Colon (tissue), 2 donors: ENCODE measurements at regions not wholly inside any gene's neighbourhood (a gene's known extent, or its start where the extent isn't known, plus 50 kb on each side); places are given as distances from the start of the nearest gene placed in this dataset.

Experiments used
- FAIRE-seq: peaks from 2 replicates; lab custom pipeline; 2012; peaks lifted over from hg19 to GRCh38; lab: Jason Lieb, UNC
- donor health status: control.
- donor health status: control.

DNA sequence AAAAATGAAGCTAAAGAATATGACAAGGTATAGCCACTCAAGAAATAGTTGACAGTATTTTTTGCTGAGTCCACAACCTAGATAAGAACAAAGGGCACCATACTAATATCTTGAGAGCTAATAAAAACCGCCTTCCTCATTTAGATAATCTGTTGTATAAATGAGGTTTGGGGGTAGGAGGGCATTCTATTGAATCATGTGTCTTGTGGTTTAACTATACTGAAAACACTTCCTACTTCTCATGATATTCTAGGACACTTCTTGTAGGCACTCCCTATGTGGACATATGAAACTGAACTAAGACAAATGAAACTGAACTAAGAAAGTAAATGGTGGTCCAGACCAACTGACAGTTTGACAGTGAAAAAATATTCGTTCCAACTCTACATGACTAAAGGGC, 1268.5 kb upstream of the C9orf72 start:
- no peak for FAIRE-seq

DNA sequence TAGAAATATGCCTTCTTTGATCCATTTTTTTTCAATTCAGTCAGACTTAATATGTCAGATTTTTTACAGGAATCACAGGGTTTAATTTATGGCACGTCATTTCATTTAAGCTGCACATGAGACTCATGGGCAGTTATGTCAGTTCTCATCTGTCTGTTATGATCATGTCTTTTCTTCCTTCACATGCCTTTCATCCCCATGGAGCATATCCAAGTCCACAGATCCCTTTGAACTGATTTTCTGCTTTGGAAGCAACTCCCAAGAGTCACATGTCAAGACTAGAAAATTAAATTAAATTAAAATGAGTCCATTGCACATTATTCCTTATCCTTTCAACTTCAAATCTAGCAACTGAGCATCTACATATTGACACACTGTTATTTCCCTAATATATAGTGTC, 1274.0 kb upstream of the C9orf72 start:
- no peak for FAIRE-seq

DNA sequence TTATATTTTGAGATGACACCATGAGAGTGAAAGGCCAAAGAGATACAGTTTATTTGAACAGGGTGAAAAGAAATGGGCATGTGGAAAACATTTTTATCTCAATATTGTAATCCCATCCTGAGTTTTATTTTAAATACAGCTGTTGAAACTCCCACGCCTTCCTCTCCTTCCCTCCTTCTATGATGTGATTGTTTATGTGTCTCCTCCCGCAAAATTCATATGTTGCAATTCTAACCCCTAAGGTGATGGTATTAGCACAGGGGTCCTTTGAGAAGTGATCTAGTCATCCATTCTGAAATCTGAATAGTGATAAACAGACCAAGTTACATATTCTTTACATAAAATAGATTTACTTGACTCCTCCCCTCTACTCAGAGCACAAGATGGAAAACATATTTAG, 1275.4 kb upstream of the C9orf72 start:
- FAIRE-seq = no peak

DNA sequence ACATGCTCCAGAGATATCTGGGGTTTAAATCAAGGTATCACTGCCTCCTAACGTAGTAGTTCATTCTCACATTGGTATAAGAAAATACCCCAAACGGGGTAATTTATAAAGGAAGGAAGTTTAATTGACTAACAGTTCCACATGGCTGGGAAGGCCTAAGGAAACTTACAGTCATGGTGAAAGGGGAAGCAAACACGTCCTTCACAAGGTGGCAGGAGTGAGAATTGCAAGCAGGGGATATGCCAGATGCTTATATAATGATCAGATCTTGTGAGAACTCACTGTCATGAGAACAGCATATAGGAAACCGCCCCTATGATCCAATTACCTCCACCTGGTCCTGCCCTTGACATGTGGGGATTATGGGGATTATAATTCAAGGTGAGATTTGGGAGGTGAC, 1280.2 kb upstream of the C9orf72 start:
- no peak for FAIRE-seq

DNA sequence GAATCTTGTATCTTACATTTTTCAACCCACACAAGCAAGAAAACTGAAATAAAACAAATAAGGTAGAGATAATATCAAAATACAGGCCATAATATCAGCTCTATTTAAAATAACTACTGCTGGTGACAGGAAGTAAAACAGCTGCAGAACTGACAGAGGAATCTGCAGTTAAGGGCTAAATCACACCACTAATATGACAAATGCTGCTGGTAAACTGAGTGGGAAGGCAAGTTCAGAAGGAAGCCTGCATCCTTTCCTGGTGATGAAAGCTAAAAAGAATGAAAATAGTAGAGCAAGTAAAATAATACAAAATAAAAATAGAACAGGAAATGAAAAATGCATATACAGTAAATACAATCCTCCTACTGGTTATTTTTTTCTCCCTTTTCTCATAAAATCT, 1293.7 kb upstream of the C9orf72 start:
- FAIRE-seq = no peak

DNA sequence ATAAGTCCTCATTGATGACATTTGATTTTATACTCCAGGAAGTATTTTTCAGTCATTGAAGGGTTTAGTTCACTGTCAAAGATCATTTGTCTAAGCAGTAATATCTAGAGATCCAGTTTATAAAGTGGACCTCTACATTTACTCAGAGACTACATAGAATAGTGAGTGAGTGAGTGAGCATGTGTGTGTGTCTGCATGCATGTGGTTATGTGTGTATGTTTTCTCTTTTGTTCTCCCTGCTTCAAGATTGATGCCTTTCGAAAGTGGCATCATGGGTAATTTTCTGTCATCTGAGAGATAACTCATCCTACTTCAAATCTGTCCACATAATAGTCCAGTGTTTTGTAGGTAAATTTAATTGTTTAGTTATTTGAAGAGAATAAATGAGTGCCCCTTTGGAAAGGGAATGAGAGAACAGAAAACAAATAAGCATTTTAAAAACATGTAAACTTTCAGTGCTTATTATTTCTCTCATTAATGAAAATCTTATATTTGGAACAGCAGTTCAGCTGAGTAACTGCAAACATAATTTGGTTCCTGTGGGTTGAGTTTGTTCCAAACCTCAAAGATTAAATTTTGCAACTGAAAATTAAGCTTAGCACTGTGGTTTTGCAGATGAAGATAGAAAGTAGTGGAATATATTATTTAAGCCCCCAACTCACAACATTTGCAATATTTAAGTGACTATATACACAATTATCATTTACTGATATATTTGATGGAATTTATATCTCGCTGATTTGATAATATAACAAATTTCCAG, 1295.1 kb upstream of the C9orf72 start:
- FAIRE-seq = no peak

DNA sequence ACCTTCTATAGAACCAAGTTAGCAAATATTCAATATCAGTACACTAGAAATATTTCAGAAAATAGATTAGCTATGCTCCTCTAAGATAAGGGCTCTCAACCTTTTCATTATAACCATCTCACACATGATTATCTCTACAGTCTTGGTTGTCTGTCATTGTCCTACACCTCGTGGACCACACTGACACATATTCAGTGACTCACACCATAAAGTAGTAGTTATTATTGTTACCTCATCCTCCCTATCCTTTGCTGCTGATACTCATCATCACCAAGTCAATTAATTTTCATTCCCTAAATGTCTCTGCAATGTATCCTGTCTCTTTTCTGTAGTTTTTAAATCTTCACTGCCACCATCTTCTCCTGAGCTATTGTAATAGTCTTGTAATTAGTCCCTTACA, 1309.2 kb upstream of the C9orf72 start:
- FAIRE-seq = no peak

DNA sequence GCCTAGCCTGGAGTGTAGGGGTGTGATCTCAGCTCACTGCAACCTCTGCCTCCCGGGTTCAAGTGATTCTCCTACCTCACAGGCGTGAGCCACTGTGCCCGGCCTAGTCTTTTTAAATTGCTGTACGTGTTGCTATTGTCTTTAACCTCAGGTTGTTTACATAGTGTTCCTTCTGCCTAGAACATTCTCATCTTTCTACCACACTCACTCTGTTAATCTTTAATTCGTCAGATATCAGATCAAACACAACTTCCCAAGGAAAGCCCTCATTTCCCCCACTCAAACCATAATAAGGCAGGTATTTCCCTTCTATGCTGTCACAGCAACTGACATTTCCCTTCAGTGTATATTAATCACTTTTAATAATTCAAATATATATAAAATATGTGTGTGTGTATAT, 1310.0 kb upstream of the C9orf72 start:
- FAIRE-seq = no peak

DNA sequence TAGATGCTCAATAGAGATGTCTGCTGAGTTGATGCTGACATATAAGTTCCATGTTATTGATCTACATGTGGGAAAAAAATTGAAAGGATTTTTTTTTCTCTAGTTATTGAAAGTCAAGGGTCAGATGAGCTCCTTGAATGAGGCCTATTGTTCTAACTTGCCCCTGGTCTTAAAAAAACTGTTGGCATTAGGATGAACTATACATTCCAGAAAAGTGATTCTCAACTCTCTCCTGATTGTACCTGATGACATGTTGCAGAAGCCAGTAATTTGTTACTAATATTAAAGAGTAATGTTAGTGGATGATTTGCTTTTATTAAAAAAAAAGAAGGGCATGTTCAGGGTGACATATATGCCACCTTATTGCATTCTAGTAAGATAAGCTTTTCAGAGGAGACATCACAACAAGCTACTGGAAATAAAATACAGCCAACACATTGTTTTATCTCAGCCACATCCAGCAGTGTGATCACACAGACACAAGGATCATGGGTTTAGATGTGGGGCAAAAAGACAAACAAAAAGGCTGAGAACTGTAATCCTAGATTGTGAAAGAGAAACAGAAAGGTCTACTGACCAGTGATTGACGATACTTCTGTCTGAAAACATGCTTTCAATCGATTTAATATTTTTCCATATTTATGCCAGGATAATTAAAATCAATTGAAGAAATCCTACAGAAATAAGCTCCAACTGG, 1314.1 kb upstream of the C9orf72 start:
- FAIRE-seq = no peak

DNA sequence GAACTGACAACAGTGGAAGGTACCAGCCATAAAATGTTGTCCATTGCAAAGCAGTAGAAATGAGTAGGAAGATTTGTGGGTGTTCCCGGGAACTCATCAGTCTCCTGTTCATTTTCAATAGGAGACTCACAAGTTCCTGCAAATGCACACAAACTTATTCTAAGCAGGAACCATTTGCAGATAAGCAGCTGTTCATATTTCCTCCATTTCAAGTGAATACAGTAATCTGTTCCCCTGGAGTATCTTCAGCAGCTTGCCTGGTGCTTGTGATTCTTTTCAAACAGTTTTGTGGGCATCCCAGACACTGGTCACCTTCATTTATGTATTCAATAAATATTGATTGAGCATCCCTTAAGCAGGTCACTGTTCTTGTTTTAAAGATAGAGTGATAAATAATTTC, 1315.5 kb upstream of the C9orf72 start:
- no peak for FAIRE-seq

DNA sequence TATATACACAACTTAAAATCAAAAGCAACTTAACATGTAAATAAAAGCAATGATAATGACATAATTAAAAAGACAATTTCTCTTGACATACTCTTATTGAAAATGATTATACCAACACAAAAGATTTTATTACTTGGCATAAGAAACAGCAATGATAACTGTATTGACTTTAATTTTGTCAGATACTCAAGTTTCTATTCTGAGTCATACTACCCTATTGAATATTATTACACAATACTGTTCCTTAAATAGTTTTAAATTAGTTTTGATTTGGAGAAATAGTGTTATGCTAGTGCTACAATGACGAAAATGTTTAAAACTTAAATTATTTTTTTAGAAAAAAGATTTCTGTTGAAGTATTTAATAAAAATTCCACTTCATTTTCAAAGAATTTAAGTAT, 1319.3 kb upstream of the C9orf72 start:
- peak; percentile 65 for FAIRE-seq

DNA sequence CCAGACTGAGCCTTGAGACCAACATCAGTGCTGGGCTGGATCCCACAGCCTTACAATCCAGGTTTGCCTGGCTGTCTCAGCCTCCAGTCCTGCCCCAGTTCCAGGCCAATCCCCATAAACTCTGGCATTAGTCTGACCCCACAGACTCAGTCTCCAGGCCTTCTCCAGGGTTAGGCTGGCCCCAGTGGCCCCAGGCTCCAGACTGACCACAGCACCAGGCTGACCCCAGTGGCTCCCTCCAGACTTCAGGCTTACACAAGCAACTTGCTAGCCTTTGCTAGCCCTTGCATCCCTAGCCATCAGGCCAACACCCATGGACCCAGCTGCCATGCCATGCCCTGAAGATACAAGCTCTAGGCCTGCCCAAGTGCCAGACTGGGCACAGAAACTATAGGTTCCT, 1326.0 kb upstream of the C9orf72 start:
- no peak for FAIRE-seq

DNA sequence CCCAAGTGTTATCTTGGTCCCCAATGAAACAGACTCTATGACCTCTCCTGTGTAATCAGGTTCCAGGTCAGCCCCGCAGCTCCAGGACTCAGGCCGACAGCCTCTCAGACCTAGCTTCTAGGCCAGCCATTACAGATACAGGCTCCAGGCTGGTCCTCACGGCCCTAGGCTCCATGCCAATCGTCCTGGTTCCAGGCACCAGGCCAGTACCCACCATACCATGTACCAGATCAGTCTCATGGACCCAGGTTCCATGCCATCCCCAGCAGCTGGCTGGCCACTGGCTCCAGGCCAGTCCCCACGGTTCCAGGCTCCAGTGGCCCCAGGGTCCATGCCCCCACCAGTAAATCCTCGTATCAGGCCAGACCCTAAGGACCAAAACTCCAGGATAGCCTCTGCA, 1326.6 kb upstream of the C9orf72 start:
- FAIRE-seq = no peak

DNA sequence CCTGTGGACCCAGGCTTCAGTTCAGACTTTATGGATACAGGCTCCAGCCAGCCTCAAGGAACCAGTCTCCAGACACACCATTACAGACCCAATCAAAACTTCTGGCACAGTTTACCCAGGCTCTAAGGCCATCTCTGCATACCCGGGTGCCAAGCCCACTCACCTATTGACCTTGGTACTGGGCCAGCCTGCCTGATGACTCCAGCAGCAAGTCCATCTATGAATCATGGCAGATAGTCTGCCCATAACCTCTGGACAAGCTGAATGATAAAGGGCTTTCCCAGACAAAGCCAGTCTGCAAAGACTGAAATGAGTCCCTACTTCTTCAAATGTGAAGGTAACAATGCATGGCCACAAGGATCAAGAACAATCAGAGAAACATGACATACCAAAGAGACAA, 1327.1 kb upstream of the C9orf72 start:
- no peak for FAIRE-seq

DNA sequence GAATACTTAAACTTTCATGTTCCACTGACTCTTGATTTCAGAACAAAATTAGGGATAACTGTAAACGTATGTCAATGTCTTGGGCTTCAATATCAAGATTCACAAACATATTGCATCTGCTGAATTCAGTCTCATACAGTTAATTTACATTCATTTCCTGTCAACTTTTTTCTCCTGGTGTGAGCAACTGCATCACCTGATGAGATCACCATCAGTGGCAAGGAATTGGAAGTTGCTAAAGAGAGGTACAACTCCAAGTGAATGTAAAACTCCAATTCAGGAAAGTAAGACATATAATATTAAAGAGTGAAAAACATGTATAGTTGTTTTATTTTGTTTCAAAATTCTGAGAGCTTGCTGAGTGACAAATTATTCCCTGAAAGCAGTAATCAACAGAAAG, 1336.2 kb upstream of the C9orf72 start:
- no peak for FAIRE-seq

DNA sequence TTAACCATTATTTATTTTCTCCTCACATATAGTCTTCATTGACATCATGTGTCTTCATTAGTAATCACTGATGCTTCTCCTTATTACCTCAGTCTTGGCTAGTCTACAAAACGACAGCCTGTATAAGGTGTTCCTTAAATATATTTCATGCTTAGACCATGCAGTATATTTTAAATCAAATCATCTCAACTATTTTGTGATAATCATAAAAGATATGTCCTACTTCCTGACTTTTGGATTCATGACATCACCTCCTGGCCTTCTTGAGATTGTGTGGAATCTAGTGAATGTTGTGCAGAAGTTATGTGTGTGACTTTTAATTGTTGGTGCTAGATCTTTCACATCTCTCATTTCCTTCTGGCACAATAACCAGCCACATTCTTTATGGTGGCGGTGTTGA, 1339.3 kb upstream of the C9orf72 start:
- no peak for FAIRE-seq

DNA sequence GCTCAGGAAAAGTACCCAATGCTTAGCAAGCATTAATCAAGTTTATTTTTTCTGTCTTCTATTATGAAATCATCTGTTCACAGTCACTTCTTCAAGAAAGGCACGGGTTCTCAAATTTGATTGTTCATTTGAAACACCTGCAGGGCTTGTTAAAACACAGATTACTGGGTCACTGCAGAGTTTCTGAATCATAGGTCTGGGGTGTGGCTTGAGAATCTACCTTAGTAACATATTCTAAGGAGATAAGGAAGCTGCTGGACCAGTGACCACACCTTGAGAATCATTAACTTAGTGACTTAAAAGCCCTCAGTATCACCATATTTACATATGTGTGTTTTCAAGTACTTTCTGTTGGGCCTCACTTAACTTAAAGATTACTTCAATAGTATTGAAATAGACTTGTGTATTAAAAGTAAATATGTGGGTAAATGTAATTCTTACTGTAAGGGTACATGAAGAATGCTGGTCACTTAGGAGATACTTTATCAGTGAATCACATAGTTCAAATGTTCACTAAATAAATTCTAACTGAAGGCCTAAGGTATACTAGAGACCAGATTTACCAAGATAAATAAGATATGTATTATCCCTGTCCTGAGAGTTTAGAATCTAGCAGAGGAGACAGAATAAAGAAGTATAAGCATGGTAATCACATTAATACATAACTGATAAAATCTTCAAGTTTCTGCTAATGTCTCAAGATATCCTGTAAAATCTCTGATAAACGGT, 1342.1 kb upstream of the C9orf72 start:
- FAIRE-seq = no peak

DNA sequence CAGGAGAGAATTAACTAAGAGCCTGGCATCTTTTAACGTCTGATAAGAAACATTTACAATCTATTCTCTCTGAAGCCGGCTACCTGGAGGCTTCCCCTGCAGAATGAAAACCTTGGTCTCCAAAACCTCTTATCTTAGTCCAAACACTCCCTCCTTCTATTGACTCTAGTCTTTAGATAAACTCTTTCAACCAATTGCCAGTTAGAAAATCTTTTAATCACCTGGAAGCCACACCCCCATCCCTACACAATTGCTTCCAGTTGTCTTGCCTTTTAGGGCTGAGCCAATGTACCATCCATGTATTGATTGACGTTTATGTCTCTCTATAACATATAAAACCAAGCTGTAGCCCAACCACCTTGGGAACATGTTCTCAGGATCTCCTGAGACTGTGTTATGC, 1343.1 kb upstream of the C9orf72 start:
- FAIRE-seq = no peak

DNA sequence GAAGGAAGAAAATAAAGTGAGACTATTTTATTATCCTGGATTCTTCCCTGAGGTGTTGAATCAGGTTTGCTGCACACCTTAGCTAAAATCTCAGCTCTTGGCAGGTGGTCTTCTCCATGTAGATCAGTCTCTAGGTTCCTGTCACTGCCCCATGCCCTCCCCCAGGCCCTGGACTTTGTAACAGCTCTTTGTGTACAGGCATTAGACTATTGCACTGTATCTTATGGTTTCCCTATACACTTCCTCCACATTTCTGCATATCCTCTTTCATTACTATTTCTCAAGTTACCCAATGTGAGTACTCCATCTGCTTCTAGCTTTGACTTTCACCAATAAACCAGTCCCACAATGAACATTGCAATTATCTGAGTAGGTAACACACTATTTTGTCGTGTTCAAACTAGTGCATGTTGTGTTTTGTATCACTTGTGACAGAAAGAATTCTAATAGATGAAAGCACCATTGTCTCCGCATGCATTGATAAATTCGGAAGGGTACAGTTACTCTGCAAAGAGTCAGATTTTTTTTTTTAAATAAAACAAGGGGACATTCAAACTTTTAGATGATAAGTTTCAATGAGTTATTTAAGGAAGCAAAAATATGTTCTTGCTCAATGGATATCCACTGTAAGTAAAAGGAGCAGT, 1348.7 kb upstream of the C9orf72 start:
- FAIRE-seq = no peak

DNA sequence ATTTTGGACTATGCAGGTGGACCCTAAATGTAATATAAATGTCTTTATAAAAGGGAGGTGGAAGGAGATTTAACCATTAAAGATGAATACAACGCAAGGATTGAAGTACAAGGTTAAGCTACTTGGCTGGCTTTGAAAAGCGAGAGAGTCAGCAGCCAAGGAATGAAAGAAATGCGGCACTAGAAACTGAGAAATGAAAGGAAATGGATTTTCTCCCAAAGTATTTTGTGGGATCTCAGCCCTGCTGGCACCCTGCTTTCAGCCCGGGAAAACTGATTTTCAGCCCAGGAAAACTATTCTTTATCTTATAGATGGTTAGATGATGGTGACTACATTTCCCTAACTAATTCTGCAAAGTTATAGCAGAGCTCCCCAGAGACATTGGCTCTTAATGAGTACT, 1349.6 kb upstream of the C9orf72 start:
- FAIRE-seq = no peak

DNA sequence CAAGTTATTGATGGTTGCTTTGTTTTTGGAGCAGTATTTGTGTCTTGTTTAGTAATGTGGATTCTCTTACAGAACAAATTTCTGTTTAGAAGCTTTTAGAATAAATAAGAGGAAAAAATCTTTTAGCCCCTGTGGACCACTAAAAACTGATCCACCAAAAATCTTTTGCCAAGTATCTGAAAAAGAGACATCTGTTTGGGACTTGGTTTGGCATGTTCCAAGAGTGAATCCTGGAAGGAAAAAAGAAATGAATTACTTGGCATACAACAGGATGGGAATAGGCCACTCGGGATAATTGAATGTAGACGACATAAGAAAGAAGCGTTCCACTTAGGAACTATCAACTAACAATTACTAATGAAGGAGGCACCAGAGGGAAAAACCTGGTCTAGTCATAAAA, 1350.1 kb upstream of the C9orf72 start:
- FAIRE-seq = no peak

DNA sequence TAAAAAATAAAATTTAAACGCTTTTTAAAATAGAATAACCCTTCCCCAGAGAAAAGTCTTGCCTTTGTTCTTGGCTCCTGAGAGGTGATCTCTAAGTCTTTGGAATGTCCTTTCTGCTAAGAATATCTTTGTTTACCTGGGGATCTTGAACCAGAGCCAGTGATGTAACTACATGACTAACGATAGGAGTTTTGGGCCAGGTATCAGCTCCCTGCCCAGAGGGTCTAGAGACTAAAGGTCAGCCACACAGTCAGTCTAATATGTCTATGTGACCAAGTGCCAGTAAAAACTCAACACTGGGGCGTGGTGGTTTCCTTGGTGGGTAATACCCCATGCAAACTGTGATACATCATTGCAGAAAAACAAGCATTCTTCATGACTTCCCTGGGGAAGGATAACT, 1351.9 kb upstream of the C9orf72 start:
- no peak for FAIRE-seq

DNA sequence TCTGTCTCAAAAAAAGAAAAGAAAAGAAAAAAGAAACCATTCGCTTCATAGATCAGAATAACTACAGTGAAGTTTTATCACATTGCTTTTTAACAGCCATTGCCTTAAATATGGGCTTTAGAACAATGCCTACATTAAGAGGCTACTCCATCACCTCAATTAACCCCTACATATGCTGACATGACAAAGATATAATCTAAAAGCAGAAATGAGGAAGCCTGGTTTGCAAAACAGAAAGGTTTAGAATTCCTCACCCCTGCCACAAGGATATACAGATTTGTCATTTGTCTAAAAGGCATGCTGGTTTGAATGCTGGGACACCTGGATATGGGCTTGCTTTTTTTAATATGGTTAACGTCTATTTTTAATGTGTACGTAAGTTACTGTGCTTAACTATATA, 1353.0 kb upstream of the C9orf72 start:
- FAIRE-seq = no peak
